HCT116 (cell line): ENCODE measurements at regions not wholly inside any gene's neighbourhood (a gene's known extent, or its start where the extent isn't known, plus 50 kb on each side); places are given as distances from the start of the nearest gene placed in this dataset.

Source experiments
- CBX3 ChIP-seq: IDR thresholded peaks from 2 replicates; pipeline ENCODE4 v1.6.1; 2012; ENCODE audit warnings: low read depth
- CTCF ChIP-seq, 3 experiments: fragments of 200-600 bp in 1 of 3; sonication (generic) in 1 of 3; IDR thresholded peaks in 2 of 3; conservative IDR thresholded peaks in 1 of 3; 2 replicates each; pipeline ENCODE4 v1.5.1; 2012 to 2017; ENCODE audit warnings: low read depth in 2 of 3, low read length in 2 of 3, antibody characterized with exemption in 1 of 3, borderline replicate concordance in 1 of 3, control low read depth in 1 of 3, mild to moderate bottlenecking in 1 of 3, mixed read lengths in 1 of 3, mixed run types in 1 of 3, moderate library complexity in 1 of 3; ENCODE audit not compliant: insufficient read depth in 1 of 3
- EZH2 ChIP-seq: fragments of 200-600 bp; sonication (generic); IDR thresholded peaks from 2 replicates; pipeline ENCODE4 v1.6.1; 2017; ENCODE audit warnings: antibody characterized with exemption, mixed run types
- JUND ChIP-seq: IDR thresholded peaks from 2 replicates; pipeline ENCODE4 v1.6.1; 2012
- POLR2A ChIP-seq: IDR thresholded peaks from 2 replicates; pipeline ENCODE4 v1.7.0; 2011; ENCODE audit warnings: borderline replicate concordance; ENCODE audit not compliant: insufficient read depth, insufficient read length; ENCODE audit errors: extremely low read depth
- POLR2AphosphoS5 ChIP-seq: IDR thresholded peaks from 2 replicates; pipeline ENCODE4 v1.6.1; 2011; ENCODE audit warnings: mild to moderate bottlenecking, low read depth, low read length, moderate library complexity
- SIN3A ChIP-seq: IDR thresholded peaks from 2 replicates; pipeline ENCODE4 v1.6.1; 2012; ENCODE audit warnings: low read depth
- SP1 ChIP-seq: IDR thresholded peaks from 2 replicates; pipeline ENCODE4 v1.6.1; 2012; ENCODE audit warnings: low read depth
- YY1 ChIP-seq: IDR thresholded peaks from 2 replicates; pipeline ENCODE4 v1.6.1; 2011; ENCODE audit warnings: low read length, low read depth, moderate library complexity, mild to moderate bottlenecking; ENCODE audit not compliant: insufficient replicate concordance; ENCODE audit errors: extremely low read depth
- ZNF274 ChIP-seq: fragments of 200-500 bp; sonication (Bioruptor generic); IDR thresholded peaks from 2 replicates; pipeline ENCODE4 v1.6.1; 2014; ENCODE audit warnings: mild to moderate bottlenecking, low read depth, low read length, inconsistent platforms
- TF ChIP-seq, protein P1 (sequence below): IDR thresholded peaks from 2 replicates; pipeline ENCODE4 v1.6.1; 2012
- TF ChIP-seq, protein P2 (sequence below): IDR thresholded peaks from 2 replicates; pipeline ENCODE4 v1.6.1; 2012; ENCODE audit warnings: low read depth

GRCh38 chrX:9298221-9298620, 166.6 kb upstream of the TBL1X start:
- TF ChIP-seq POLR2AphosphoS5 (no peak), CTCF (IDR thresholded peaks at IDR 0.05 in 2 of 3, conservative IDR thresholded peaks at IDR 0.05 in 1 of 3; ENCODE audit: borderline replicate concordance in 1 of 3, insufficient read depth in 1 of 3, low read depth in 2 of 3, low read length in 2 of 3) (no peak), EZH2 (no peak), ZNF274 (no peak), SP1 (no peak), YY1 (no peak), CBX3 (no peak), POLR2A (no peak), SIN3A (no peak), JUND (no peak)
- TF ChIP-seq, protein P1, sequence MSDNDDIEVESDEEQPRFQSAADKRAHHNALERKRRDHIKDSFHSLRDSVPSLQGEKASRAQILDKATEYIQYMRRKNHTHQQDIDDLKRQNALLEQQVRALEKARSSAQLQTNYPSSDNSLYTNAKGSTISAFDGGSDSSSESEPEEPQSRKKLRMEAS, result no peak
- TF ChIP-seq, protein P2, sequence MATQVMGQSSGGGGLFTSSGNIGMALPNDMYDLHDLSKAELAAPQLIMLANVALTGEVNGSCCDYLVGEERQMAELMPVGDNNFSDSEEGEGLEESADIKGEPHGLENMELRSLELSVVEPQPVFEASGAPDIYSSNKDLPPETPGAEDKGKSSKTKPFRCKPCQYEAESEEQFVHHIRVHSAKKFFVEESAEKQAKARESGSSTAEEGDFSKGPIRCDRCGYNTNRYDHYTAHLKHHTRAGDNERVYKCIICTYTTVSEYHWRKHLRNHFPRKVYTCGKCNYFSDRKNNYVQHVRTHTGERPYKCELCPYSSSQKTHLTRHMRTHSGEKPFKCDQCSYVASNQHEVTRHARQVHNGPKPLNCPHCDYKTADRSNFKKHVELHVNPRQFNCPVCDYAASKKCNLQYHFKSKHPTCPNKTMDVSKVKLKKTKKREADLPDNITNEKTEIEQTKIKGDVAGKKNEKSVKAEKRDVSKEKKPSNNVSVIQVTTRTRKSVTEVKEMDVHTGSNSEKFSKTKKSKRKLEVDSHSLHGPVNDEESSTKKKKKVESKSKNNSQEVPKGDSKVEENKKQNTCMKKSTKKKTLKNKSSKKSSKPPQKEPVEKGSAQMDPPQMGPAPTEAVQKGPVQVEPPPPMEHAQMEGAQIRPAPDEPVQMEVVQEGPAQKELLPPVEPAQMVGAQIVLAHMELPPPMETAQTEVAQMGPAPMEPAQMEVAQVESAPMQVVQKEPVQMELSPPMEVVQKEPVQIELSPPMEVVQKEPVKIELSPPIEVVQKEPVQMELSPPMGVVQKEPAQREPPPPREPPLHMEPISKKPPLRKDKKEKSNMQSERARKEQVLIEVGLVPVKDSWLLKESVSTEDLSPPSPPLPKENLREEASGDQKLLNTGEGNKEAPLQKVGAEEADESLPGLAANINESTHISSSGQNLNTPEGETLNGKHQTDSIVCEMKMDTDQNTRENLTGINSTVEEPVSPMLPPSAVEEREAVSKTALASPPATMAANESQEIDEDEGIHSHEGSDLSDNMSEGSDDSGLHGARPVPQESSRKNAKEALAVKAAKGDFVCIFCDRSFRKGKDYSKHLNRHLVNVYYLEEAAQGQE, result no peak
